ENCODE measurements at regions not wholly inside any gene's neighbourhood (a gene's known extent, or its start where the extent isn't known, plus 50 kb on each side); places are given as distances from the start of the nearest gene placed in this dataset.

DNA sequence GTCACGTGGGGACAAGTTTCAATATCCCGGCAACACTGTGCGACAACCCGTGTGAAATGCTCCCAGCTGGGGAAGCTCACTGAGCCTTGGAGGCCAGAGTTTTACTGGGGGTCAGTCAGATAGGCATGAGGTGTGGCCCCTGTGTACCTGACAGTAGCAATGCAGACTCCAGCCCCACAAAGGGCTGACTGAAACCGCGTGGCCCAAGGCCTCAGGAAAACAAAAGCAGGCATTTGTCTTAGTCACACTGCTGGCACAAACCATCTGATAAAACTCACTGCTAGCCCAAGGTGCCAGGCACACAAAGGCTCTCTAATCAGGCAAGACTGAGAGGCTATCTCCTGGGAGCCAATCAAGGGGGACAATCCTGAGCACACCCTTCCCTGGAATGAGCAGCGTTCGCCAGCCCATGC is 786.6 kb upstream of the RAB6C start:
- TF ChIP-seq POLR2AphosphoS5 (IDR thresholded peaks at IDR 0.05) (no peak), POLR2A (IDR thresholded peaks at IDR 0.05) (no peak)
- TF ChIP-seq, protein P1, sequence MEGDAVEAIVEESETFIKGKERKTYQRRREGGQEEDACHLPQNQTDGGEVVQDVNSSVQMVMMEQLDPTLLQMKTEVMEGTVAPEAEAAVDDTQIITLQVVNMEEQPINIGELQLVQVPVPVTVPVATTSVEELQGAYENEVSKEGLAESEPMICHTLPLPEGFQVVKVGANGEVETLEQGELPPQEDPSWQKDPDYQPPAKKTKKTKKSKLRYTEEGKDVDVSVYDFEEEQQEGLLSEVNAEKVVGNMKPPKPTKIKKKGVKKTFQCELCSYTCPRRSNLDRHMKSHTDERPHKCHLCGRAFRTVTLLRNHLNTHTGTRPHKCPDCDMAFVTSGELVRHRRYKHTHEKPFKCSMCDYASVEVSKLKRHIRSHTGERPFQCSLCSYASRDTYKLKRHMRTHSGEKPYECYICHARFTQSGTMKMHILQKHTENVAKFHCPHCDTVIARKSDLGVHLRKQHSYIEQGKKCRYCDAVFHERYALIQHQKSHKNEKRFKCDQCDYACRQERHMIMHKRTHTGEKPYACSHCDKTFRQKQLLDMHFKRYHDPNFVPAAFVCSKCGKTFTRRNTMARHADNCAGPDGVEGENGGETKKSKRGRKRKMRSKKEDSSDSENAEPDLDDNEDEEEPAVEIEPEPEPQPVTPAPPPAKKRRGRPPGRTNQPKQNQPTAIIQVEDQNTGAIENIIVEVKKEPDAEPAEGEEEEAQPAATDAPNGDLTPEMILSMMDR (IDR thresholded peaks at IDR 0.05), result no peak

Data from gastroesophageal sphincter (tissue), 3 donors.